OCI-LY7 (cell line): ENCODE measurements at regions not wholly inside any gene's neighbourhood (a gene's known extent, or its start where the extent isn't known, plus 50 kb on each side); places are given as distances from the start of the nearest gene placed in this dataset.

Experiments used
- BruUV-seq: library from RNA; stranded (reverse); fragments of 400-500 nt; replicated peaks from 2 replicates; lab custom pipeline; 2021; lab: Mats Ljungman, UMichigan
- CTCF ChIA-PET: fragments of 300-600 bp; sonication (Branson Sonifier 250); formaldehyde crosslinking; loops from one replicate; lab custom pipeline; 2022; ENCODE audit warnings: antibody characterized with exemption; ENCODE audit not compliant: unreplicated experiment; lab: Charles Lee
- POLR2A ChIA-PET: fragments of 300-600 bp; sonication (Branson Sonifier 250); formaldehyde crosslinking; loops from one replicate; lab custom pipeline; 2022; ENCODE audit warnings: antibody characterized with exemption; lab: Charles Lee
- DNase-seq: peaks from one replicate; pipeline ENCODE4 v3.0.0-alpha.2; 2015; ENCODE audit warnings: low spot score
- H2AFZ ChIP-seq: fragments of 200-600 bp; sonication (generic), shearing (Covaris generic); 2 replicates; pipeline ENCODE4 v1.6.1; 2014; ENCODE audit warnings: mild to moderate bottlenecking, antibody characterized with exemption, low read length, moderate library complexity
- H3K27ac ChIP-seq: fragments of 200-600 bp; sonication (generic); 2 replicates; pipeline ENCODE4 v1.5.1; 2014; ENCODE audit warnings: mixed run types, low read depth, mild to moderate bottlenecking, moderate library complexity, low read length, inconsistent platforms; ENCODE audit not compliant: poor library complexity, severe bottlenecking
- H3K36me3 ChIP-seq: fragments of 200-600 bp; sonication (generic); 2 replicates; pipeline ENCODE4 v1.6.1; 2014; ENCODE audit warnings: mild to moderate bottlenecking, antibody characterized with exemption, low read length, moderate library complexity, mixed read lengths; ENCODE audit not compliant: insufficient read depth
- H3K4me1 ChIP-seq: fragments of 200-600 bp; sonication (generic); 2 replicates; pipeline ENCODE4 v1.5.1; 2014; ENCODE audit warnings: mild to moderate bottlenecking, low read length; ENCODE audit not compliant: insufficient read depth, poor library complexity, severe bottlenecking
- H3K4me2 ChIP-seq: fragments of 200-600 bp; sonication (generic); 2 replicates; pipeline ENCODE4 v1.6.1; 2014; ENCODE audit warnings: mild to moderate bottlenecking, low read length
- H3K4me3 ChIP-seq: fragments of 200-600 bp; sonication (generic); 2 replicates; pipeline ENCODE4 v1.5.1; 2014; ENCODE audit warnings: mild to moderate bottlenecking, low read depth, low read length; ENCODE audit not compliant: poor library complexity, severe bottlenecking
- H3K79me2 ChIP-seq: fragments of 200-600 bp; sonication (generic); 2 replicates; pipeline ENCODE4 v1.6.1; 2016; ENCODE audit warnings: low read depth, mild to moderate bottlenecking, low read length, moderate library complexity, mixed read lengths; ENCODE audit not compliant: insufficient read depth
- H3K9me2 ChIP-seq: fragments of 200-600 bp; sonication (generic); 2 replicates; pipeline ENCODE4 v1.6.1; 2016; ENCODE audit warnings: mild to moderate bottlenecking, low read length, mixed read lengths; ENCODE audit not compliant: insufficient read depth
- H3K9me3 ChIP-seq: fragments of 200-600 bp; sonication (generic); 2 replicates; pipeline ENCODE4 v1.6.1; 2014; ENCODE audit warnings: mild to moderate bottlenecking, mixed run types, low read length, mixed read lengths
- H4K20me1 ChIP-seq: fragments of 200-600 bp; sonication (generic); 2 replicates; pipeline ENCODE4 v1.6.1; 2014; ENCODE audit warnings: mild to moderate bottlenecking, antibody characterized with exemption, low read length, moderate library complexity, mixed read lengths; ENCODE audit not compliant: insufficient read depth
- CTCF ChIP-seq: fragments of 200-600 bp; sonication (generic); conservative IDR thresholded peaks from 2 replicates; pipeline ENCODE4 v1.5.1; 2014; ENCODE audit warnings: mild to moderate bottlenecking, antibody characterized with exemption, low read length, moderate library complexity, mixed read lengths
- EZH2phosphoT487 ChIP-seq: fragments of 200-600 bp; sonication (generic); IDR thresholded peaks from 2 replicates; pipeline ENCODE4 v1.6.1; 2018; ENCODE audit warnings: low read depth, borderline replicate concordance, mild to moderate bottlenecking, mixed run types, antibody characterized with exemption, low read length, moderate library complexity, mixed read lengths
- intact Hi-C: fragments of 100-400 bp; cut with micrococcal nuclease; formaldehyde crosslinking; loops from one replicate; pipeline ENCODE4 v1.10.0; 2022; ENCODE audit not compliant: unreplicated experiment

GRCh38 chr12:28963554-28963953, 185.5 kb upstream of the FAR2 start:
- no peak overlapping the region for H3K4me3 ChIP-seq
- H4K20me1 ChIP-seq: no peaks in the 10 kb centered on the region
- no TSS peak for BruUV-seq
- no peak overlapping the region for H3K27ac ChIP-seq
- H3K9me3 ChIP-seq: no peaks in the 10 kb centered on the region
- H3K4me1 ChIP-seq: no peaks in the 10 kb centered on the region
- no peaks in the 10 kb centered on the region for H3K9me2 ChIP-seq
- peak; percentile 62 for TF ChIP-seq CTCF
- no peak for TF ChIP-seq EZH2phosphoT487
- H3K79me2 ChIP-seq: no peaks in the 10 kb centered on the region
- CTCF ChIA-PET: no interaction called here
- no peak overlapping the region for H3K4me2 ChIP-seq
- peak; percentile 11 for DNase-seq
- POLR2A ChIA-PET: no interaction called here
- intact Hi-C loops: no loop called here
- H3K36me3 ChIP-seq: no peaks in the 10 kb centered on the region
- no peak overlapping the region for H2AFZ ChIP-seq

GRCh38 chr12:28966046-28966780, 182.9 kb upstream of the FAR2 start:
- H4K20me1 ChIP-seq: no peaks in the 10 kb centered on the region
- no peaks in the 10 kb centered on the region for H3K9me3 ChIP-seq
- no peak overlapping the region for H3K4me3 ChIP-seq
- no peaks in the 10 kb centered on the region for H3K4me1 ChIP-seq
- no peaks in the 10 kb centered on the region for H3K9me2 ChIP-seq
- H3K4me2 ChIP-seq: no peak overlapping the region
- H3K36me3 ChIP-seq: no peaks in the 10 kb centered on the region
- ChIA-PET CTCF (no interaction called here), POLR2A (no interaction called here)
- H3K79me2 ChIP-seq: no peaks in the 10 kb centered on the region
- no peak overlapping the region for H2AFZ ChIP-seq
- H3K27ac ChIP-seq: no peak overlapping the region
- TF ChIP-seq EZH2phosphoT487 (no peak), CTCF (no peak)
- BruUV-seq: no TSS peak
- DNase-seq: no peak
- intact Hi-C loops: no loop called here

GRCh38 chr12:28967426-28967825, 181.7 kb upstream of the FAR2 start:
- Histone ChIP-seq H3K36me3 (no peaks in the 10 kb centered on the region), H3K27ac (no peak overlapping the region), H3K4me3 (no peak overlapping the region), H3K9me3 (no peaks in the 10 kb centered on the region), H4K20me1 (no peaks in the 10 kb centered on the region), H3K4me2 (no peak overlapping the region), H3K4me1 (no peaks in the 10 kb centered on the region), H3K9me2 (no peaks in the 10 kb centered on the region), H3K79me2 (no peaks in the 10 kb centered on the region), H2AFZ (no peak overlapping the region)
- CTCF ChIA-PET: no interaction called here
- TF ChIP-seq CTCF (no peak), EZH2phosphoT487 (no peak)
- BruUV-seq: no TSS peak
- DNase-seq: no peak
- POLR2A ChIA-PET: no interaction called here
- intact Hi-C loops: no loop called here
